T47D (cell line): ENCODE measurements at regions not wholly inside any gene's neighbourhood (a gene's known extent, or its start where the extent isn't known, plus 50 kb on each side); places are given as distances from the start of the nearest gene placed in this dataset.
"Not testable (repeated sequence)": the region's sequence is repeated elsewhere in the genome, so short reads cannot be mapped to it uniquely, and the experiment has no call there.

Source experiments
- DNase-seq, 2 experiments: peaks; one replicate each; pipeline versions ENCODE4 v3.0.0 to v3.0.0-alpha.2; 2011 to 2012; ENCODE audit warnings: low read depth in 1 of 2, low spot score in 1 of 2
- in situ Hi-C: cut with HindIII; loops from 2 replicates; pipeline ENCODE4 v1.10.0; 2016; ENCODE audit warnings: low sequenced_read_pairs, low pct_unique_long_range_greater_than_20kb

GRCh38 chr1:120248726-120249427 lies 72.6 kb upstream of the SEC22B start:
- in situ Hi-C loops, DNase-seq: not testable (repeated sequence)

GRCh38 chr1:120248203-120248602 lies 71.9 kb upstream of the SEC22B start:
- in situ Hi-C loops, DNase-seq: not testable (repeated sequence)

- DNase-seq, in situ Hi-C loops: not testable (repeated sequence)
These were observed 67.5 kb upstream of the SEC22B start for GRCh38 chr1:120243867-120244266.

DNA sequence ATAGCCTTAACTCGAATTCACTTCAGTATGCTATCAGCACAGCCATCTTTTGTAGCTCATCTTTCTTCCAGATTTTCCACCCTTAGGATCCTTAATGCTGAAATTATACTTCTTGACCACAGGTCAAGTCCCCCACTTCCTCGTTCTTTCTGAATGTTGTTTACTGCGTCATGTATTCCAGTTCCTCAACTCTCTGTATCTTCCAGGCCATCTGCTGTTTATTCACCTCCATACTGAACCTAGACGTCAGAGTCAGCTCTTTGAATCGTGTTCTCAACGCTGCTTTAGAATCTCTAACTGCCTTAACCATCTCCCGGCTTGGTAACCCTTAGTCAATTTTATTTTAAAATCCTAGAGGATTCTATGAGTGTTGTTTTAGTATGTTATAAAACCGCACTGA lies 66.3 kb upstream of the SEC22B start:
- in situ Hi-C loops, DNase-seq: not testable (repeated sequence)

GRCh38 chr1:120241868-120242267 lies 65.5 kb upstream of the SEC22B start:
- in situ Hi-C loops, DNase-seq: not testable (repeated sequence)

DNA sequence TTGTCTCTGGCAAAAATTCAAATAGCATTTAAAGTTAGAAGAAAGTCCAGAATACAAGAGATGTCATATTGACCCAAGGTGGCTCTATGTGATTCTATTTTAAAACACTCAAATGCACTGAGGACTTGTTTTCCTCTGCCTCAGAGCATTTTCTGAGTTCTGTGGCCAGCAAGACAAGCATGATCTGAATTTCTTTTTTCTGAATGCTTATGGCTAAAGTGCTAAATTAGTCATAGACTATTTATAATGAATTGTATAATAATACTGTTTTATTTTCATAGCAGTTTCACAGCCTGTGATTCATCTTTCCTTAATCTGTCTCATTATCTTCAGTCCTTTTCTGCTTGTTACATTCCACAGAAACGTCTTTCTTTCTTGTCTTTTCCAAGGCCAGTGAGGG lies 63.9 kb upstream of the SEC22B start:
- in situ Hi-C loops, DNase-seq: not testable (repeated sequence)

- in situ Hi-C loops, DNase-seq: not testable (repeated sequence)
These were observed 63.0 kb upstream of the SEC22B start for GRCh38 chr1:120239351-120239750.

- DNase-seq, in situ Hi-C loops: not testable (repeated sequence)
These were observed 62.5 kb upstream of the SEC22B start for GRCh38 chr1:120238867-120239266.

DNA sequence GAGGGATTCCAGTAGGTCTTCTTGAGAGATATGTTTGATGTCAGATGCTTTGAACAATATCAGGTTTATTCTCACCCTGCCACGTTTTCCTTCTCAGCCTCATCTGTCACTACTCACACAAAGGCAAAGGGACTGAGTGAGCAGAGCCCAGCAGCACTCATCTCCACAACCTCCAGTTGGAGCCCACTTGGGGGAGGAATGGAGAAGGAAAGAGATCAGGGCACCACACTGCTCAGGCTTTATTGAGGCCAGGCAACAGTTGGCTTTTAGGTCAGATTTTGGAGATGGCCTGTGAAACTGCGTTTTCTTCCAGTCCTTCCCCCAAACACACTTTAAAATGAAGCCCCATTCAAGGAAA lies 57.3 kb upstream of the SEC22B start:
- in situ Hi-C loops, DNase-seq: not testable (repeated sequence)

GRCh38 chr1:120232834-120233660 lies 56.7 kb upstream of the SEC22B start:
- in situ Hi-C loops, DNase-seq: not testable (repeated sequence)

DNA sequence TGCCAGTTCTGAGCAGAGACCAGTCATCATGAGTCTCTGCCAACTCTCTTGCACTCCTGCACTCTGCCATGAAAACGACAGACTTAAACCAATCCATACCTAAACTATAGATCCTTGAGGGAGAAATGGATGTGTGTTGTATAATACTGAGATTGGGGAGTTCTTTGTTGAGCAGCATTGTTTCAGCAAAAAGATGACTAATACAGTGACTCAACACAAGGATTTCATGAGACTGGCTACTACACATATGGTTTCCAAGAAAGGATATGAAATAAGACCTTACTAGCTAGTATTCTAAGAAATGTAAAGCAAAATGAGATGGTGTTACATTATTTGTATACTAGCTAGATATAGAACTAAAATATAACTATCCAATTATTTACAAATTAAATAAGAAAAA lies 53.5 kb upstream of the SEC22B start:
- DNase-seq, in situ Hi-C loops: not testable (repeated sequence)
